NOMO-1 treated with DMSO at 0.1 percent for 48 hours (cell line): ENCODE measurements at regions not wholly inside any gene's neighbourhood (a gene's known extent, or its start where the extent isn't known, plus 50 kb on each side); places are given as distances from the start of the nearest gene placed in this dataset.
"Not testable (repeated sequence)": the region's sequence is repeated elsewhere in the genome, so short reads cannot be mapped to it uniquely, and the experiment has no call there.

ENCODE experiments used
- DNase-seq: peaks from one replicate; lab custom pipeline; 2025; ENCODE audit not compliant: unreplicated experiment; lab: John Stamatoyannopoulos, UW

GRCh38 chr5:2165203-2165602, 282.5 kb upstream of the IRX4 start:
- no peak for DNase-seq

GRCh38 chr5:2164586-2164985, 281.9 kb upstream of the IRX4 start:
- no peak for DNase-seq

DNA sequence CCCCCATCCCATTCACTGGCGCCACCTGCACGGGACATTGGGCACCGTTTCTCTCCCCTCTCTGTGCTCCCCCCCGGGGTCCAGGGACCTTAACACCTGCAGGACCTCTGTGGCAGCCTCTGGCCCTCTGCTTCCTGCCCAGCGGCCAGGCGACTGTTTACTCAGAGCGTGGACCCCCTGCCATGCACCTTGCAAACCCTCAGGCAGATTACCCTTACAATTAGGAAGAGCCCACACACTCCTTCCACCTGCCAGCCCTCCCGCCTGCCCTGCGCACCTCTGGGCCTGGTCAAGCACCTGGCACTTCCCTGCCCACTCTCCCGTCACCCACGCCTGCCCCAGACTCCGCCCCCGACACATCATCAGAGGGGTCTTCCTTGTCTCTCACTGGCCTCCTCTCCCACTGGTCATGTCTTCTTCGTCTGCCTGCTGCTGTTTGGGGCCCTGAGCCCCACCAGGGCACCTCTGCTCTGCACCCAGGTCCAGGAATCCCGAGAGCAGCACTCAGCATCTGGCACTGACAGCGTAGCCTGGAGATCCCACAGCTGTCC, 281.3 kb upstream of the IRX4 start:
- no peak for DNase-seq

DNA sequence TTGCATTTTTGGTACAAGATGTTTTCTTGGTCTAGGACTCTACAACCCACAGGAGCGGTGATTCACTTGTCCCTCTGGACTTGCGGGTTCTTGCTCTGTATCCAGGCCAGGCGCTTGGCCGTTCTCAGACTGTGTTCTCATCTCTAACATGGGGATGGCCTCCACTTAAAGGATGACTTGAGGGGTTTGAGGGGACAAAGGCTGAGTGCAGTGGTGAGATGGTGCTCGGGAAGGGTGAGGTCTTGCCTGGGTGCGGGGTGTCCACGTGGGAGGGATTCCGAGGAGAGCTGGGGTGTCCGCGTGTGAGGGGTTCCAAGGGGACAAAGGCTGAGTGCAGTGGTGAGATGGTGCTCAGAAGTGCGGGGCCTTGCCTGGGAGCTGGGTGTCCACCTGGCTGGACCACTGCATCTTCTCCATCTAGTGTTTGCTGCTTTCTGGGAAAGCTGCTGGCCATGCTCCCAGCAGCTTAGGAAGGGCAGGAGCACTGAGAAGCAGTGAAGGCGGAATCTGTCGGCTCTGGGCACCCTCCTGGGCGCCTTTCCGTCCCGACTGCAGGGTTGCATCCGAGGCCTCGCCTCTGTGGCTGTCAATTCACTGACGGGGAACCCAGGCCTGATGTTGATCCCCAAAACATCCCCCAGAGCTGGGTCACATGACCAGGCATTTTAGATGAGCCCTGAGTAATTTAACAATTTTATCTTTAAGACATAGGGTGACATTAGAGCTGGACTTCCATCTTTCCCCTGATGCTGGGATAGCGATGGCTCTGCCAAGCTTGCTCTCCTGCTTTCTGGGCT, 280.5 kb upstream of the IRX4 start:
- DNase-seq, result no peak

DNA sequence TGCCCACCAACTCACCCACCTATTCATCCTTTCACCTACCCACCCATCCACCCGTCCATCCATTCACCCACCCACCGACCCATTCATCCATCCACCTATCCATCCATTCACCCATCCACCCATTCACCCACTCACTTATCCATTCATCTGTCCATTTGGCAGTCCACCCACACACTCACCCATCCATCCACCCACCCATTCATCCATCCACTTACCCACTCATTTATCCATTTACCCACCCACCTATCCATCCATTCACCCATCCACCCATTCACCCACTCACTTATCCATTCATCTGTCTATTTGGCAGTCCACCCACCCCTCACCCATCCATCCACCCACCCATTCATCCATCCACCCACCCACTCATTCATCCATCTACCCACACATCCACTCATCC, 278.1 kb upstream of the IRX4 start:
- no peak for DNase-seq

GRCh38 chr5:2158767-2159166, 276.0 kb upstream of the IRX4 start:
- DNase-seq, result no peak

GRCh38 chr5:2158109-2158508, 275.4 kb upstream of the IRX4 start:
- no peak for DNase-seq

GRCh38 chr5:2157372-2157771, 274.6 kb upstream of the IRX4 start:
- no peak for DNase-seq

DNA sequence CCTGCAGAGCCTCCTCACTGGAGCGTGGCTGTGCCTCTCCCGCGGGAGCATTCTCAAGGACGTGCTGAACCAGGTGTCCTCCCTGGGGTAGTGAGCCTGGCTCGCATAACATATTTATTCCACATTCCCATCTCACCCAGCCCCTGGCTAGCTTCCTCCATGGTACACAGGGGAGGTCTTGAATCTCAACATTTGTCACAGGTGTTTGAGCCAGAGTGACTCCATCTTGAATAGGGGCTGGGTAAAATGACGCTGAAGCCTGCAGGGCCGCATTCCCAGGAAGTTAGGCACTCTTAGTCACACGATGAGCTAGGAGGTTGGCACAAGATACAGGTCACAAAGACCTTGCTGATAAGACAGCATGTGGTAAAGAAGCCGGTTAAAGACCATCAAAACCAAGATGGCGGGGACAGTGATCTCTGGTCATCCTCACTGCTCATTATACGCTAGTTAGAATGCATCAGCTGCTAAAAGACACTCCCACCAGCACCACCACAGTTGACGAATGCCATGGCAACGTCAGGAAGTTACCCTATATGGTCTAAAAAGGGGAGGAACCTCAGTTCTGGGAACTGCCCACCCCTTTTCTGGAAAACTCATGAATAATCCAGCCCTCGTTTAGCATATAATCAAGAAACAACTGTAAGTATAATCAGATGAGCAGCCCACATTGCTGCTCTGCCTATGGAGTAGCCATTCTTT, 273.8 kb upstream of the IRX4 start:
- no peak for DNase-seq

DNA sequence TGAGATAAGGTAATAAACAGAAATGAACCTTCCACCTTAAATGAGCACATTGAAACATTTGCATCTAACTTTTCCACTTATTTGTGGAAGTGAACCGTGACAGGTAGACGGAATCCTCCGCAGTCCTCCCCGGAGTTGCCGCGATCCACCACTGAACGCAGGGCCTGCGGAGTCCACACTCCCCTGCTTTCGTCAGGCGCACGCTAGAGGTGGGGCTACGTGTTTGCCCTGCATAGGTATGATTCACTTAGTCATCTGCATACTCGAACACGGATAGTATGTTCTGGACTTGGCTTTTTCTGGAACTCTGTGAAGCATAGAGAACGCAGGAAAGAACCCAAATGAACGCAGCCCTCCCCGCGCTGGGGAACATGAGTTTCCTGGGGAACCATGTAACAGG, 272.8 kb upstream of the IRX4 start:
- no peak for DNase-seq

GRCh38 chr5:2153802-2154201, 271.1 kb upstream of the IRX4 start:
- DNase-seq, result no peak

- no peak for DNase-seq
Observed at GRCh38 chr5:2153350-2153749, 270.6 kb upstream of the IRX4 start.

DNA sequence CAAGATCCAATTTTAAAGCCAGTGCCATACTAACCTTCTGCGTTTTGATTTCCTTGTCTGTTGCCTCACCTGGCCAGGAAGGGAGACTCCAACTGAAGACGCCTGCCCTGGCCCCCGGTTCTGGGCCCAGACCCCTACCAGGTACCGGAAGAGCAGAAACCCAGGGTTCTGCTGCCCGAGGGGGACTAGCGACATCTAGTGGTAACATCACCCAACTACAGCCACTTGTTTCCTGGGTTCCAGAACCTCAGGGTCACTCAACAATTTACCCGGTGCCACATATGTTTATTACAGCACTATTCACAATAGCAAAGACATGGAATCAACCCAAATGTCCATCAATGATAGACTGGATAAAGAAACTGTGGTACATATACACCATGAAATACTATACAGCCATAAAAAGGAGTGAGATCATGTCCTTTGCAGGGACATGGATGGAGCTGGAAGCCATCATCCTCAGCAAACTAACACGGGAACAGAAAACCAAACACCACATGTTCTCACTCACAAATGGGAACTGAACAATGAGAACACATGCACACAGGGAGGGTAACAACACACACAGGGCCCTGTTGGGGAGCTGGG, 268.7 kb upstream of the IRX4 start:
- not testable (repeated sequence) for DNase-seq

DNA sequence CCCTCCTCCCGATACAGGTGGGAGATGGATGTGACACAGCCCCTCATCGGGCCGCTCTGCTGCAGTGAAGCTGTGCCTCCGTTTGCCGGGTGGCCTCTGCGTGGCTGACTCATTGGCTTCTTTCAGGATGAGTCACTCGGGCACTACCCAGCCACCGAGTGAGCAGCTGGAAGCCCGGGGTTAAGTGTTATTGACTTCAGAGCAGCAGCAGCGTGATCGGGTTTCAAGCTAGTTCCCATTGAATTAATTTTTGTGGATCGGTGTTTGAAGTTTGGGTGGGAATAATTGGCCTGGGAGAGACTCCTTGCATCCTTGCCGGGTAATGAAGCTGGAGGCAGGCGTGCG, 266.4 kb upstream of the IRX4 start:
- DNase-seq, result no peak

DNA sequence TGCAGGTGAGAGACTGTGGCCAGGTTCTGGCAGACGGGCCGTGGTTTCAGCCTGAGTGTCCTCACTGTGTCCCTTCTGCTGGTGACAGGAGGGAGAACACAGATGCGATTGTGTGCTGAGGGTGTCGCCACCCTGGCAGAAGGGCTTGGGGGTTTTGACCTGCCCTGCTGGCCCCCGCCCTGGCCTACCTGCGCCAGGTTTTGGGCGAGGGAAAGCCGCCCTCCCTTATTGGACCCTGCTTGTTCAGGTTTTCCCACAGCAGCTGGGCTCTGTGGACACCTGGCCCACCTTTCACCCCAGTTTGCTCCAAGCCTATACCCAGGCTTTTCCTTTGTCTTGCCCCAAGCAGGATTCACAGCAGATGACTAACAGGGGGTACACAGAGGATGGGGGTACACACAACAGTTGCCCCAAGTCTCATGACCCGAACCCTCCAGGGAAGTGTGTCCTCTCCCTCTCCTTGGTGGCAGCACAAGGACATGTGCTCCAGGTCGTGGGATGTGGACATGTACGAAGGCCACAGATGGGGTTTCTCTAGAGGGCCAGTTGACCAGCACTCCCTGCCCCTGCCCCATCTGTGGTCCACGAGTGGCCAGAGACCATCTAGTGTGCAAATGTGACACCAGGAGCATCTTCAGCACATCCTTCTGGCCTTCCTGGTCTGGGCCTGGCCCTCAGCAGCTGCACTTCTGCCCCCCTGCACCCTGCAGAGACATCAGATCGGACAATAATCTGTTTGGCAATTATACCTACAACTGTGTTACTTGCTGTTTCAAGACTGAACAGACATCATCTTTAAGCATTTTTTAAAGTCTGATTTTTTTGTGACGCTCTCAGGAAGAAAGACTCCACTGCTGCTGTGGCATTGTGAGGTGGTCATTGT, 265.8 kb upstream of the IRX4 start:
- no peak for DNase-seq

DNA sequence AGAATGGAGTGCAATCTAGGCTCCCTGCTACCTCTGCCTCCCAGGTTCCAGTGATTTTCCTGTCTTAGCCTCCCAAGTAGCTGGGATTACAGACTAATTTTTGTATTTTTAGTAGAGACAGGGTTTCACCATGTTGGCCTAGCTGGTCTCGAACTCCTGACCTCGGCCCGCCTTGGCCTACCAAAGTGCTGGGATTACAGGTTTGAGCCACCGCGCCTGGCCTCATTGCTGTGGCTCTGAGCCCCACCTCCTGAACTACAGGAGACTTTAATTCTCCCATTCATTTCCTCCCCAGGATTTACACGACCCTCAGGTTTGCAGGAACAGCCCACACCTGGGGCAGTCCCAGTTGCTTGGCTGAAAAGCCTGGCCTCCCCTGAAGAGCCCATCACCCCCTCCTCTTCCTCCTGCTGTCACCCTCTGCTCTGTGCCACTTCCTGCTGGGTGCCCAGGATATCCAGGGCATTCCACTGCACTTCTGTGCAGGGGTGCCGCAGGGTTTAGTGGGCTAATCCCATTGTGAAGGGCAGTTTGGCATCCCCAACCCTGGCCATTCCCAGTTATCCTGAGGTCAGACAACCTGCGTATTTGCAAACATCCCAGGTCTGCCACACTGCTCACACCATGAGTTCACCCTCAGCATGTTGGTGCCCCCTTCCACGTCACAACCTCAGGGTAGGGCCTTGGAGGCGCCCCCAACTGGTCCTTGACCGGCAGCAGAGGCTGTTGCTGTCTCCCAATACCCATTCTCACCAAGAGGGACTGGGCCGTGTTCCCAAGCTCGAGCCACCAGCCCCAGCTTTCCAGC, 265.0 kb upstream of the IRX4 start:
- no peak for DNase-seq

GRCh38 chr5:2143646-2144353, 261.1 kb upstream of the IRX4 start:
- DNase-seq, result no peak

DNA sequence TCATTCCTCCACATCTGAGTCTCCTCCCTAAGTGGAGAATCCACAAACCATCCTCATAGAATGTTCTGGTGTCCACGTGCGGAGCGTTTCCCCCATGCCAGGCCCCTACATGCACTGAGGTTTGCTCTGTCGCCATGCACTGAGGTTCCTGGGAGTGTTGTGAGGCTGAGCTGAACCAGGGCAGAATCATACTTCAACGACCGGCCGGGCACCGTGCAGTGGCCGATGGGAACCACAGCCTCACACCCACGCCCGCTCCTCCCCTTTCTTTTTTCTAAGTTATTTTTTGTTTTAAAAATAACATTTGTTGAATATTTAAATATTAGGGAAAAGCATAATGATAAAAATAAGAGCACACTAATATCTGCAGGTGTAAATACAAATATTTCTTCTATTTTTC, 260.4 kb upstream of the IRX4 start:
- no peak for DNase-seq

DNA sequence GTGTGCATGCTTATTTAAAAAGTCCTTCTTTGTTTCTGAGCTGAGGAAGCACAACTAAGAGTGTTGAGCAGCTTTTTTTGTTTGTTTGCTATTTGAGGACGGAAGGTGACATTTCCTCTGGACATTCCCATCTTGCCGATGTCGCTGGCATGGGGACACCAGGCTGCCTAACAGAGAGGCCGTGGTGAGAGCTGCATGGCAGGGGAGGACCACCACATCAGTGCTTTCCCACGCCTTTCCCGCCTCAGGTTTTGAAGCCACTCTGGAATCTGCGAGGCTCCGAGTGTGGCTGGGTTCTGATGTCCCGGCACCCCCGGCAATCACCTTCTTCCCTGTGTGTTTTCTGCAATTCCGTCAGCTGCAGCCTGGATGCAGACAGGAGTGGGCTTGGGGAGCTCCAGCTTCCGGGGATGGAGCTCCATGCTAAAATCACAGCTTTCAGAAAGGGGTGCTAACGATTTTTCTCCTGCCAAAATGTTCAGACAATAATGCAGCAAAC, 259.8 kb upstream of the IRX4 start:
- no peak for DNase-seq
